ENCODE measurements at regions not wholly inside any gene's neighbourhood (a gene's known extent, or its start where the extent isn't known, plus 50 kb on each side); places are given as distances from the start of the nearest gene placed in this dataset.

GRCh38 chr5:68482199-68482598 lies 266.6 kb downstream of the PIK3R1 start:
- DNase-seq (ENCODE audit: low read depth), result no peak

GRCh38 chr5:68484307-68485068 lies 268.9 kb downstream of the PIK3R1 start:
- no peak for DNase-seq (ENCODE audit: low read depth)

GRCh38 chr5:68489556-68489955 lies 274.0 kb downstream of the PIK3R1 start:
- no peak for DNase-seq (ENCODE audit: low read depth)

GRCh38 chr5:68490406-68490805 lies 274.9 kb downstream of the PIK3R1 start:
- no peak for DNase-seq (ENCODE audit: low read depth)

GRCh38 chr5:68494771-68495170 lies 279.2 kb downstream of the PIK3R1 start:
- DNase-seq (ENCODE audit: low read depth), result no peak

- no peak for DNase-seq (ENCODE audit: low read depth)
These were observed 284.4 kb downstream of the PIK3R1 start for GRCh38 chr5:68499987-68500386.

- DNase-seq (ENCODE audit: low read depth), result no peak
These were observed 285.3 kb downstream of the PIK3R1 start for GRCh38 chr5:68500813-68501212.

DNA sequence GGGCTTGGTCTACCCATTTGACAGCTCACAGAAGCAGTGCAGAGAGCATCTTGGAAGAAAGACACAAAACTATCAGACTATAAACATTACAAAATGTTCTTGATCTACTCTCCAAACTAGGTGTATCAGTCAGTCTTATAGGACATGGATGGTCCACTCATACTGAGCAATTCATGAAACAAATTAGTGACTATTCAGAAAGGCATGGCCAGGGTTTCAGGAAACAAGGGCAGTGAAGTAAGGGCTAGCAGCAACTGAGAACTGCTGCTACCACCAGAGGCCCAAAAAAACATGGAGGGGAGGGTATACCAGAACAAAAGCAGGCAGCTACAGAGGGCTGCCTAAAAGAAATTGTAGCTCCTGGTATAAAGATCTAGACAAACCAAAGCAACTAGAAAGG lies 287.0 kb downstream of the PIK3R1 start:
- DNase-seq (ENCODE audit: low read depth), result no peak

DNA sequence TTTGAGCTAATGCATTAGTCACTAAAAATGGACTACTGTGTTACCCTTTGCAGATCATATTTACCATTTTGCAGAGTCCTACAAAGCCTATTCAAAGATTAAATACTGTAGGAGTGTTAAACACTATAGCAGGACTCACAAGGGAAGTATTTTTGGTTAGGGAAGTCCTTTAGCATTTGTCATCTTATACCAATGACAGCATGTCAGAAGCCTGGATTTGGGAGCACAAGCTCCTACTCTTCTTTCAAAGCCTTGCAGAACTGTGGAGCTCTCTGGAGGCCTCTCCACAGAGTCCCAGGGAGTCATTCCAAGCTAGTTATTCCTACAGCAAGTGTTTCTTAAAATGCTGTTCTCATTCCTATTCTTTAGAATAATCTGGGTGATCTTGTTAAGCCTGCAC lies 288.8 kb downstream of the PIK3R1 start:
- DNase-seq (ENCODE audit: low read depth), result no peak

DNA sequence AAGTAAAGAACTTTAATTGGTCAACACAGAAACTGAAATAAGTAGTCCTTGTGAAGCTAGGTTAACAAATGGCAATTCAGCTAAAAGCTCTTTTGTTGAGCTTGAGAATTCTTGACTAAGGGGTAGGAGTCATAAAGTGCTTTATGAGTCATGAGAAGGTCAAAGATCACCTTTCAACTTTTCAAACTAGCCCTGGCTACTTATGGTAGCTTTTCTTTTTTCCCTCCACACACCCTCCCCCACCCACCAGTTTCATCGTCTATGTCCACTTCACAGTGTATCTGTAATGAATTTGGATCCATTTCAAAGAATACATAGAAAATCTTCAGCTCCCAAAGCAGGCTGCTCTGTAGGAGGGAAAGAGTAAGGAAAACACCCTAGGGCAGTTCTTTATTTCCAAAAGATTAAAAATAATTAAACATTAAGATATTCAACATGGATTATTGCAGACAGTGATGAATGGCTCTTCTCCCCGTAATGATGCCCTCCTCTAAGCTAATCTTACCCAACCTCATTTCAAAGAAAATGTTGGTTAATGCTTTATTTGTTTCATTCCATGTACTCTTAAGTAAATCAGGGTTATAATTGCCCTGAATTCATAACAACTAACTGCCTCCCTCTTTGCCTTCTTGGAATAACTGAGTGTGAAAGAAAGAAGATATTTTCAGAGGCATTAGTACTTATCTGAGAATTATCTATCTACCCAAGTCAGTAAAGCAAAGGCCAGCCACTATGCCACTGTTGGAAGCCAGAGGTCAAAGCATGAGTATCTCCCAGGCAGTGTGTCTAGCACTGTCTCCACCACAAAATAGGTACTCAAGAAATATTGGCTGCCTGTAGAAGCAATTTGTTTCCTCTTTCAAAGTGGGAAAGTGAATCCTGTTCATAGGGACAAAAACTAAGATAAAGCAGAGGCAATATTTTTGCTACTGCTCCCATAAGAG lies 290.6 kb downstream of the PIK3R1 start:
- no peak for DNase-seq (ENCODE audit: low read depth)

GRCh38 chr5:68515514-68515913 lies 300.0 kb downstream of the PIK3R1 start:
- no peak for DNase-seq (ENCODE audit: low read depth)

DNA sequence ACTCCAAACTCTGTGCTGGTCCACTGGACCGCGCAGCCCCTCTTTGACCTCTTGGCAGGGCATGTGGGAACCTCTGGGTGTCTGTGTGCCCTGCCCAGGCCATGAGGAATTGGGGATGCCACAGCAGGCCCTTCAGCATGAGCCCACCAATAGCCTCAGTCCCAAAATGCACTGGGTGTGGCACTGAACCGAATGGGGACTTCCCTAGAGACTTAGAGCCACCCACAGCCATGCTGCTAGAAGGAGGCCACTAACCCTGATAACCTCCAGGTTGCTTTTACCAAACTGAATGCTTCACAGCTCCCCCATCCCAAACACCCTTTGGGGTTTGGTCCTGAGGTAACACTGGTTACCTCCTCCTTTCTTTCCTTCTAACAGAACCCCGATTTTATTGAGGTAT lies 302.7 kb downstream of the PIK3R1 start:
- no peak for DNase-seq (ENCODE audit: low read depth)

GRCh38 chr5:68519143-68519542 lies 303.6 kb downstream of the PIK3R1 start:
- no peak for DNase-seq (ENCODE audit: low read depth)

GRCh38 chr5:68521776-68522175 lies 306.2 kb downstream of the PIK3R1 start:
- no peak for DNase-seq (ENCODE audit: low read depth)

GRCh38 chr5:68522863-68523262 lies 307.3 kb downstream of the PIK3R1 start:
- DNase-seq (ENCODE audit: low read depth), result no peak

- DNase-seq (ENCODE audit: low read depth), result no peak
These were observed 313.3 kb downstream of the PIK3R1 start for GRCh38 chr5:68528821-68529273.

DNA sequence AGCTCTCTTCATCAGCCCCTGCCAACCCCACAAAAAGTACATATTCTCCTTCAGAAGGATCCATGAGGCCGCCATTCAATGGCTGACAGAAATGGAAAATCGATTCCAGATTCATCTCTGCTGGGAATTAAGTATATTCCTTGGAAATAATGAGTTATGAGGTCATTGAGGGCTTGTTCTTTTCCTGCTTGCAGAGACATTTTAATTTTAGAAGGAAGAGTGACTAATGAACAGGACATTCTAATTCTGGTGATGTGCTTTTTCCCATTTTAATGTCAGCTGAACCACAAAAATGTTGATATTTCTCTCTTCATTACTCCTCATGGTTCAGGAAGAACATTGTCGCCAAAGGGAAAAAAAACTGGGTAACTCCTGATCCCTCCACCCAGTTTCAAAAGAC lies 314.0 kb downstream of the PIK3R1 start:
- no peak for DNase-seq (ENCODE audit: low read depth)

- DNase-seq (ENCODE audit: low read depth), result no peak
These were observed 316.4 kb downstream of the PIK3R1 start for GRCh38 chr5:68531970-68532369.

GRCh38 chr5:68533051-68533450 lies 317.5 kb downstream of the PIK3R1 start:
- DNase-seq (ENCODE audit: low read depth), result no peak

DNA sequence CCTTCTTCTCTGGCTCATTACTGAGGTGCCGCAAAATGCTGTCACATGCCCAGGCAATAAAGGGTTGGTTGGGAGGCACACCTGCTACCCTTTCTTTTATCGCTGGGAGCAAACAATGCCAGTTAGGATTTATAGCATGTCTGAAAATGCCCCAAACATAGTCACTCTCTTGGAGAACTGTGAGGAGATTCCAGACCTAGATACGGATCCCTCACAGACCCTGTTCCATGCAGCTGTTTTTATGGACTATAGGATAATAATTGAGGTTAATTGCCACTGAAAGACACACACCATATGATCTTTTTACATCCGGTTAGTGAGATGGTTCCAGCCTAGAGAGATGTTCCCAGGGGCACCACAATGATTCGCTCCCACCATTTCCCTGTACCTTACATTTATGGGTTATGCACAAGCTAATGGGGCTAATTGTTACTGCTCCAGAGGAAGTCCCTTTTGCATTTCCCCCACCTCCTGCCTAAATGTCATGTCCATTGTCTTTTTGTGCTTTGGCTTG lies 318.1 kb downstream of the PIK3R1 start:
- DNase-seq (ENCODE audit: low read depth), result no peak

DNA sequence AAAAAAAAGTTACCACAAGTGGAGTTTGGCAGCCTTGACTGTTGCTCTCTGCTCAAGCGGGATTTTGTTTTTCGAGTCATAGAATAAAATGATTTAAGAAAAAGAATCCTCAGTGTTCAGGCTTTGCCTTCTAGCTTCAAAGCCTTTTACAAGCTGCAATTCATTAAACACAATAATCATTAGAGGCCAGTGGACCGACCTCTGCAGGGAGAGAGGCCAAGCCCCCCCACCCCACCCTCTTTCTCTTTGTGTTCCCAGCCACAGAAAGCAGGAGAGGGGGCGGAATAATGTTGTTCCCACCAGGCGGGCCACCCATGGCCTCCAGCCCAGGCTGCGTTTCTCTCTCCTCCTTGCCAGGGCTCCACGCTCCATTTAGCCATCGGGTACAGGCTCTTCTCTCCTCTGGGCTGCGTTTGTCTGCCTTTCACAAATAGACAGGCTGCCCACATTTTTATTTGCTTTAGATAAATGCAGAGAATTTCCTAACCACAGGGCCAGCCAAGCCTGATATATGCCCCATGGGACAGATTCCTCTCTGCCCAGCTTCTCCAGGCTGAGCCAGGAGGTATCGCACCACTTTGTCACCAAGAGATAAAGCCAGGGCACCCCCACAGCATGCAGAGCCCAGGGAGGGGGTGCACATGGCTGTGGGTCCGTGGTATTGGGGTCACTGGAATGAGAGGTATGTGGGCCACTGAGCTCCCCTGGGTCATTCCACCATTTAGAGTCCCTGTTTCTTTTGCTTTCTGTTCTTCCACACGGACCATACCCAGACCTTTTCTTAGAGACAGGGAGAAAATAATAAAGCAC lies 318.8 kb downstream of the PIK3R1 start:
- no peak for DNase-seq (ENCODE audit: low read depth)

GRCh38 chr5:68534956-68535520 lies 319.5 kb downstream of the PIK3R1 start:
- no peak for DNase-seq (ENCODE audit: low read depth)

Measured in stimulated activated CD8-positive, alpha-beta memory T cell treated with anti-CD3 and anti-CD28 coated beads, Interleukin-4, amount 100 ng/mL, for 24 hours (primary cell).